ENCODE measurements at regions not wholly inside any gene's neighbourhood (a gene's known extent, or its start where the extent isn't known, plus 50 kb on each side); places are given as distances from the start of the nearest gene placed in this dataset.

- TF ChIP-seq EGR1 (IDR thresholded peaks at IDR 0.05) (no peak), CREB1 (IDR thresholded peaks at IDR 0.05; ENCODE audit: low read depth) (no peak), CEBPB (IDR thresholded peaks at IDR 0.05) (no peak), USF1 (IDR thresholded peaks at IDR 0.05) (no peak), EP300 (IDR thresholded peaks at IDR 0.05; ENCODE audit: borderline replicate concordance) (no peak)
Measured at GRCh38 chr1:216809649-216810048, 86.4 kb upstream of the ESRRG start.

- TF ChIP-seq RAD21 (IDR thresholded peaks at IDR 0.05; ENCODE audit: low read depth) (no peak), TAF1 (IDR thresholded peaks at IDR 0.05; ENCODE audit: low read depth) (no peak), ZBTB7A (IDR thresholded peaks at IDR 0.05; ENCODE audit: low read depth) (no peak), EP300 (IDR thresholded peaks at IDR 0.05; ENCODE audit: borderline replicate concordance) (no peak), TEAD4 (IDR thresholded peaks at IDR 0.05) (no peak), TCF12 (IDR thresholded peaks at IDR 0.05; ENCODE audit: low read depth) (no peak), USF1 (IDR thresholded peaks at IDR 0.05) (no peak), FOXM1 (IDR thresholded peaks at IDR 0.05; ENCODE audit: borderline replicate concordance, low read depth) (no peak), CEBPB (IDR thresholded peaks at IDR 0.05) (no peak), MAX (IDR thresholded peaks at IDR 0.05) (no peak), NFIC (IDR thresholded peaks at IDR 0.05) (no peak), REST (IDR thresholded peaks at IDR 0.05; ENCODE audit: low read depth) (no peak), CREB1 (IDR thresholded peaks at IDR 0.05; ENCODE audit: low read depth) (no peak)
Measured at GRCh38 chr1:216807696-216808095, 84.5 kb upstream of the ESRRG start.

- no peak for TF ChIP-seq TAF1 (IDR thresholded peaks at IDR 0.05; ENCODE audit: low read depth)
- no peak for TF ChIP-seq TCF12 (IDR thresholded peaks at IDR 0.05; ENCODE audit: low read depth)
- no peak for TF ChIP-seq ZBTB7A (IDR thresholded peaks at IDR 0.05; ENCODE audit: low read depth)
- no peak for TF ChIP-seq MAX (IDR thresholded peaks at IDR 0.05)
- TF ChIP-seq RAD21 (IDR thresholded peaks at IDR 0.05; ENCODE audit: low read depth) = no peak
- TF ChIP-seq NFIC (IDR thresholded peaks at IDR 0.05) = no peak
- TF ChIP-seq EP300 (IDR thresholded peaks at IDR 0.05; ENCODE audit: borderline replicate concordance) = no peak
- TF ChIP-seq YY1 (IDR thresholded peaks at IDR 0.05; ENCODE audit: low read depth) = no peak
- TF ChIP-seq REST (IDR thresholded peaks at IDR 0.05; ENCODE audit: low read depth) = no peak
- no peak for TF ChIP-seq EGR1 (IDR thresholded peaks at IDR 0.05)
- TF ChIP-seq CREB1 (IDR thresholded peaks at IDR 0.05; ENCODE audit: low read depth) = no peak
- no peak for TF ChIP-seq FOXM1 (IDR thresholded peaks at IDR 0.05; ENCODE audit: borderline replicate concordance, low read depth)
Measured at GRCh38 chr1:216805953-216806352, 82.7 kb upstream of the ESRRG start.

- TF ChIP-seq CEBPB (IDR thresholded peaks at IDR 0.05) (no peak), NFIC (IDR thresholded peaks at IDR 0.05) (no peak), EP300 (IDR thresholded peaks at IDR 0.05; ENCODE audit: borderline replicate concordance) (no peak), FOXM1 (IDR thresholded peaks at IDR 0.05; ENCODE audit: borderline replicate concordance, low read depth) (no peak), ZBTB7A (IDR thresholded peaks at IDR 0.05; ENCODE audit: low read depth) (no peak), EGR1 (IDR thresholded peaks at IDR 0.05) (no peak), TCF12 (IDR thresholded peaks at IDR 0.05; ENCODE audit: low read depth) (no peak), TEAD4 (IDR thresholded peaks at IDR 0.05) (no peak), TAF1 (IDR thresholded peaks at IDR 0.05; ENCODE audit: low read depth) (no peak), CREB1 (IDR thresholded peaks at IDR 0.05; ENCODE audit: low read depth) (no peak)
Measured at GRCh38 chr1:216805233-216805632, 82.0 kb upstream of the ESRRG start.

GRCh38 chr1:216804111-216804510, 80.9 kb upstream of the ESRRG start:
- TF ChIP-seq TAF1 (IDR thresholded peaks at IDR 0.05; ENCODE audit: low read depth) (no peak), EGR1 (IDR thresholded peaks at IDR 0.05) (no peak)

- no peak for TF ChIP-seq YY1 (IDR thresholded peaks at IDR 0.05; ENCODE audit: low read depth)
- no peak for TF ChIP-seq FOXM1 (IDR thresholded peaks at IDR 0.05; ENCODE audit: borderline replicate concordance, low read depth)
- TF ChIP-seq TCF12 (IDR thresholded peaks at IDR 0.05; ENCODE audit: low read depth) = no peak
- TF ChIP-seq EGR1 (IDR thresholded peaks at IDR 0.05) = no peak
- no peak for TF ChIP-seq ZBTB7A (IDR thresholded peaks at IDR 0.05; ENCODE audit: low read depth)
- no peak for TF ChIP-seq TAF1 (IDR thresholded peaks at IDR 0.05; ENCODE audit: low read depth)
- no peak for TF ChIP-seq CREB1 (IDR thresholded peaks at IDR 0.05; ENCODE audit: low read depth)
- TF ChIP-seq USF1 (IDR thresholded peaks at IDR 0.05) = no peak
- TF ChIP-seq NFIC (IDR thresholded peaks at IDR 0.05) = no peak
- TF ChIP-seq RAD21 (IDR thresholded peaks at IDR 0.05; ENCODE audit: low read depth) = no peak
- no peak for TF ChIP-seq TEAD4 (IDR thresholded peaks at IDR 0.05)
- no peak for TF ChIP-seq EP300 (IDR thresholded peaks at IDR 0.05; ENCODE audit: borderline replicate concordance)
- TF ChIP-seq CEBPB (IDR thresholded peaks at IDR 0.05) = no peak
- TF ChIP-seq REST (IDR thresholded peaks at IDR 0.05; ENCODE audit: low read depth) = no peak
- TF ChIP-seq MAX (IDR thresholded peaks at IDR 0.05) = no peak
Measured at GRCh38 chr1:216794586-216794985, 71.4 kb upstream of the ESRRG start.
